22Rv1 (cell line): ENCODE measurements at regions not wholly inside any gene's neighbourhood (a gene's known extent, or its start where the extent isn't known, plus 50 kb on each side); places are given as distances from the start of the nearest gene placed in this dataset.

Experiments
- ZFX ChIP-seq: fragments of 450-650 bp; IDR thresholded peaks from 2 replicates; pipeline ENCODE4 v1.6.1; 2017; ENCODE audit warnings: antibody characterized with exemption, borderline replicate concordance
- TF ChIP-seq, protein P1 (sequence below): fragments of 450-650 bp; IDR thresholded peaks from 2 replicates; pipeline ENCODE4 v1.5.1; 2017; ENCODE audit warnings: mild to moderate bottlenecking

DNA sequence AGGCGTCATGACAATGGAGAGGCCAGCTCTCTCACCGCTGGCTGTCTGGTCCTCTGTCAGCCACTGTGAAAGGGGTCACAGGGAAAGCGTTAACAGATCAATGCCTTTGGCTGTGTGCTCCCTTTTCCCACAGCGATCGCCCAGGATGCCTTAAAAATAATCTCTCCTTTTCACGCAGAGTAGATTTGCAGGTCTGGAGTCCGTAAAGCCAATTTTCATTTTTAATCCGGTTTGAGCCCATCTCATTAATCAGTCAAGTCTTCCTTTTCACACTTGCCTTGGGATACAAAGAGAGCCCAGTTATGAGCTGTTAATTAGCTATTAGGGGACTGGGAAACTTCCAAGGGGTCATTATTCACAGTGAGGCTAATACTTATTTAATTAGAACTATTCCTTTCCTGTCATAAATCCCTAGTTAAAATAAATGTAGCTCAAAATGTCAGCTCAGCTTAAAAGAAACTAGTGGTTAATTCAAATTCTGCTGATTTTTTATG, 104.3 kb upstream of the RASGRP1 start:
- TF ChIP-seq, protein P1, sequence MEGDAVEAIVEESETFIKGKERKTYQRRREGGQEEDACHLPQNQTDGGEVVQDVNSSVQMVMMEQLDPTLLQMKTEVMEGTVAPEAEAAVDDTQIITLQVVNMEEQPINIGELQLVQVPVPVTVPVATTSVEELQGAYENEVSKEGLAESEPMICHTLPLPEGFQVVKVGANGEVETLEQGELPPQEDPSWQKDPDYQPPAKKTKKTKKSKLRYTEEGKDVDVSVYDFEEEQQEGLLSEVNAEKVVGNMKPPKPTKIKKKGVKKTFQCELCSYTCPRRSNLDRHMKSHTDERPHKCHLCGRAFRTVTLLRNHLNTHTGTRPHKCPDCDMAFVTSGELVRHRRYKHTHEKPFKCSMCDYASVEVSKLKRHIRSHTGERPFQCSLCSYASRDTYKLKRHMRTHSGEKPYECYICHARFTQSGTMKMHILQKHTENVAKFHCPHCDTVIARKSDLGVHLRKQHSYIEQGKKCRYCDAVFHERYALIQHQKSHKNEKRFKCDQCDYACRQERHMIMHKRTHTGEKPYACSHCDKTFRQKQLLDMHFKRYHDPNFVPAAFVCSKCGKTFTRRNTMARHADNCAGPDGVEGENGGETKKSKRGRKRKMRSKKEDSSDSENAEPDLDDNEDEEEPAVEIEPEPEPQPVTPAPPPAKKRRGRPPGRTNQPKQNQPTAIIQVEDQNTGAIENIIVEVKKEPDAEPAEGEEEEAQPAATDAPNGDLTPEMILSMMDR: no peak
- no peak for TF ChIP-seq ZFX
